ENCODE measurements at regions not wholly inside any gene's neighbourhood (a gene's known extent, or its start where the extent isn't known, plus 50 kb on each side); places are given as distances from the start of the nearest gene placed in this dataset.
A peak's percentile ranks its signal among the peaks of the same experiment; 100 is the strongest.

DNA sequence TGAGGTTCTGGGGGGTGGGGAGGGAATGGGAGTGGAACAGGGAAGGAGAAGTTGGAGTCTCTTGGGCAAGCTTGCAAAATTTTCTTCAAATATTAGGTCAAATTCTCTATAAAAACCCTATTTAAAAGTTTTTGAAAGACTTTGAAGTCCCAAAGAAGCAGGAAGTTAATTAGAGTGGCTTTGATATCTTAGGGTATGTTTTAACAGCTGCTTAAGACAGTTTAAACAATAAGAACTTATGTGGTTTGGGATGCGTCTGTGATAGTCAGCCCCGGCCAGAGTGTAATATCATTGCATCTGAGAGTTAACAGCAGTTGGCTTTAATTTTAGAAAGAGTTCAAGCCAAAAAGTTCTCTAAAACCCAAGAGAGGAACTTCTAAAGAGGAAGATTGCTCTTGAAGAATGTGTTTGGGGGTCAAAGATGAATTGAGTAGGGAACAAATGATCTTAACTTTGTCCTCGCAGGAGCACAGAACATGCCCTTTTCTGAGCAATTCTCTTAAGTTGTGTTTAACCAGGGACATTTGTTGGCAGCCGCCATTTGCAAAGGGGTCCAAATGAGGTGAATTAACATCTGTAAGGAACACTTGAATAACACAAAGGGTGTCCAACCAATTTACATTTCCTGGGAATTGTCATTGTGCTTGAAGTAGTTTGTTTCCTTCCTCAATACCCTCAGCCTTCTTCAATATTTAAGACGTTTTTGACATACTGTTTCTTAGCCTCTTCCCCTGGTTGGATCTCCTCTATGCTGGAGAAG is 182.4 kb downstream of the PTEN start:
- no peaks in the 10 kb centered on the region for H3K27me3 Mint-ChIP-seq
- H3K9me3 Mint-ChIP-seq: no peaks in the 10 kb centered on the region
- peaks cover 8% of the 10 kb centered on the region for H3K4me1 Mint-ChIP-seq (ENCODE audit: low read depth)
- no peak overlapping the region for H3K27ac Mint-ChIP-seq
- no peak overlapping the region for H3K4me3 Mint-ChIP-seq
- no peaks in the 10 kb centered on the region for H3K36me3 Mint-ChIP-seq (ENCODE audit: low read depth)

DNA sequence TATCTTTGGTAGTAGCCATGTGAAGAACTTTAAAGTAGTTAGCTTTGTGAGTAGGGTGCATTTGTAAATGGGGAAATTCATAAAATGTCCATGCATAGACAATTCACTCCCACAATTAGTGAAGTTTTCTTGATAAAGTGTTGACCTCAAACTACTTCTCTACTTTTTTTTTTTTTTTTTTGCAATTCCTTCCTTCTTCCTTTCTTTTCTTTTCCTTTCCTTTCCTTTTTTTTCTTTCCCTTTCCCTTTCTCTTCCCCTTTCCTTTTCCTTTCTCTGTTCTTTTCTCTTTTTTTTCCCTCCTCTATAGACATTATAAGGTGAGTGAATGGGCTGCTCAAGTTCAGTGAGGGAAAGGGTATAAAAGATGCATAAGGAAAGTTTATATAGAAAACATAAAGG is 184.2 kb downstream of the PTEN start:
- no peaks in the 10 kb centered on the region for H3K27me3 Mint-ChIP-seq
- peaks cover 8% of the 10 kb centered on the region for H3K4me1 Mint-ChIP-seq (ENCODE audit: low read depth)
- H3K36me3 Mint-ChIP-seq (ENCODE audit: low read depth): no peaks in the 10 kb centered on the region
- no peaks in the 10 kb centered on the region for H3K9me3 Mint-ChIP-seq
- no peak overlapping the region for H3K27ac Mint-ChIP-seq
- H3K4me3 Mint-ChIP-seq: no peak overlapping the region

DNA sequence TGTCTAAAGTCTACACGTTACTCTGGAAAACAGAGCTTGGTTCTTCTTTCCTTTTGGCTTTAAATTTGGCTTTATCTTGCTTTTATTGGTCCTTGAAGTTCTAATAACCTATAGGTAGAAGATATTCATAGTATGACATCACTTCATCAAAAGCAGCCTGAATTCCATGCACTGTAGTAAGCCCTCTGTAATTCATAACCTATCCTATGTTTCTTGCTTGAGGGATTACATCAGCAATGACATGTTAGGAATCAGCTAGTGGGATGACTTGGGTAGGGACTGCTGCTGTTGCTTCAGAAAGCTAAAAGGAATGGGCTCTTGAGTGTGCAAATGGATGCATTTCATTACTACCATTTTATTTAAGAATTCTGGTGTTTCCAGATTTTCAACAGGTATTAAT is 184.9 kb downstream of the PTEN start:
- no peaks in the 10 kb centered on the region for H3K9me3 Mint-ChIP-seq
- H3K36me3 Mint-ChIP-seq (ENCODE audit: low read depth): no peaks in the 10 kb centered on the region
- no peak overlapping the region for H3K4me3 Mint-ChIP-seq
- H3K4me1 Mint-ChIP-seq (ENCODE audit: low read depth): peaks cover 8% of the 10 kb centered on the region
- no peak overlapping the region for H3K27ac Mint-ChIP-seq
- no peaks in the 10 kb centered on the region for H3K27me3 Mint-ChIP-seq

DNA sequence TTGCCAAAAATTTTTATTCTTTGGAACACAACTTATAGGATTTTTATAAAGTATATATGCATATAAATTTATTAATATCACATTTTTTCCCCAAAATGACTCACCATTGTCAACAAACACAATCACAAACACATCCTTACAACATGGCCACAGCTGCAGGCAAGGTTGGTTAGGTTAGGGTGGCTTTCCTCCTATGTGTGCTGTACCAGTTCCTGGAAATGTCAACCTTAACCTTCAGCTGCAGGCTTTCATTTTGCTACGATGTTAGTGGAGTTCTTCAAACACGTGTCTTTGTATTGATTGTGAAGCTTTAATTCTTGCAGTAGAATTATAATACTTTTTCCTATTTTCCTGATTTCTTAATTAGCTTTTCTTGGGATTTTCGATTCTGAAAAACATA is 185.8 kb downstream of the PTEN start:
- Mint-ChIP-seq H3K36me3 (ENCODE audit: low read depth) (no peaks in the 10 kb centered on the region), H3K27me3 (no peaks in the 10 kb centered on the region), H3K4me1 (ENCODE audit: low read depth) (peaks cover 8% of the 10 kb centered on the region), H3K27ac (no peak overlapping the region), H3K9me3 (no peaks in the 10 kb centered on the region), H3K4me3 (no peak overlapping the region)

DNA sequence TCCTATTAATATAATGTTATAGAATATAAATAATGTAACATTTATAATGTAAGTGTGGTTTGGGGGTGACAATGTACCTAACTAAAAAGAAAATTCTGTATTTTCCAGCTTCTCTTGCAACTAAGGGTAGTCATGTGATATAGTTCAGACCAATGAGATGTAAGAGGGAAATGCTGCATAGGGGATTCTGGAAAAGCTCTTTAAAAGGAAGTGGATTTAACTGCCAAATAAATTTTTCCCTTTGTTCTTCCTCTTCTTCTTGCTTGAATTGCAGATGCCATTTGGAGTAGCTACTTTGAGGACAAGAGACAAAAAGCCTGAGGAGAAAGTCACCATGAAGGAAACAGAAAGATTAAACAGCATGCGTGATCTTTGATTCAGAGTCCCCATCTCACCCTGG is 194.3 kb downstream of the PTEN start:
- Mint-ChIP-seq H3K4me1 (ENCODE audit: low read depth) (peaks cover 12% of the 10 kb centered on the region), H3K27ac (no peak overlapping the region), H3K9me3 (peaks cover 11% of the 10 kb centered on the region), H3K4me3 (no peak overlapping the region), H3K27me3 (no peaks in the 10 kb centered on the region), H3K36me3 (ENCODE audit: low read depth) (no peaks in the 10 kb centered on the region)

DNA sequence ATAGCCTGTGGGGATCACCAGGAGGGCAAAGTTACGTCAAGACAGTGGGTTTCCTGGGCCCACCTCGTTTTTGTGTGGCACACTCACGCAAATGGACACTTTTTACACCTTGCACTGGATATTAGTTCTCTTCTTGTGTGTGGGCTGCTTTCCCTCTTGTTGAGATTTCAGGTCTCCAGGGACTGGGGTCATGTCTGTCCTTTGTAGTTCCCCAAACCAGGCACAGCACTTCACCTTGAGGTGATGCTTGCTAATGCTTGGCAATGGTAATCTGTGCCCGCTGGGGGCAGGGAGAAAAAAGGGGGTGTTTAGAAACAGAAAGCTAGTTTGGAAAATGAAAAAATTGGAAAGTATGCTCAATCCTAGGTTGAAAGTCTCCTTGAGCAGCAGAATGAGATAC is 195.3 kb downstream of the PTEN start:
- Mint-ChIP-seq H3K4me1 (ENCODE audit: low read depth) (peaks cover 23% of the 10 kb centered on the region), H3K27me3 (no peaks in the 10 kb centered on the region), H3K27ac (no peak overlapping the region), H3K36me3 (ENCODE audit: low read depth) (no peaks in the 10 kb centered on the region), H3K4me3 (no peak overlapping the region), H3K9me3 (peaks cover 11% of the 10 kb centered on the region)

DNA sequence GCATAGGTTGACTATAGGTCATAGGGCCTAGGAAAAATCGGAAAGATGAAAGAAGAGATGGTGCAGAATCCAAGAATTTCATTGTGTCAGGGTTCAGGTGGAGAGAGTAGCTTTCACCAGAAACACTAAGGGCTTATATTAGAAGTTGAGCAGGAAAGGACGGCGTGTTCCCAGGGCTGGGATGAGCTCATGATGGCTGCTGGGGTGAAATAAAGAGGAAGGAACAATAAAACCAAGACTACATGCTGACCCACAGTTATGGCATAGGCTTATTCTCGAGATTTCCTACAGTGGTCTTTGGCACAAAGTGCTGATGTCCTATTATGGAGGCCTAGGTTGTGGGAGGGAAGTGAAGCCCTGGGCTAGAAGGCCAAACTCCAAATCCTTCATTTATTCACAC is 195.8 kb downstream of the PTEN start:
- Mint-ChIP-seq H3K27ac (no peak overlapping the region), H3K9me3 (peaks cover 11% of the 10 kb centered on the region), H3K4me1 (ENCODE audit: low read depth) (peaks cover 26% of the 10 kb centered on the region), H3K36me3 (ENCODE audit: low read depth) (no peaks in the 10 kb centered on the region), H3K27me3 (no peaks in the 10 kb centered on the region), H3K4me3 (no peak overlapping the region)

DNA sequence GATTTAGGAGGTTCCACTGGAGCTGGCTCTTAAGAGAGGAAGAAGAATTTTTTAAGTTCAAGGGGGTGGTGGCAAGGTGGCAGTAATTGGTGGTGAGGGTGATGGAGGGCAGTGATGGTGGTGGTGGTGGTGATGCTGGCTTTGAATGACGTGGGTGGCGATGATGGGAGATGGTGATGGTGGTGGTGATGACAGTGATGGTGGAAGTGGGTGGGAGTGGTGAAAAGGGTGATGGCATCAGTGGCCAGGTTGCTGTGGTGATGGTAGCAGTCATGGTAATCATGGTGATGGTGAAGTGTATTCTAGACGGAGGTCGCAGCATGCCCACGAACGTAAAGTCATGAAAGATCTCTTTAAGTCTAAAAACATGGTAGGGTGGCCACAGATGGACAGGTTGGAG is 197.3 kb downstream of the PTEN start:
- Mint-ChIP-seq H3K27me3 (no peaks in the 10 kb centered on the region), H3K4me1 (ENCODE audit: low read depth) (peaks cover 42% of the 10 kb centered on the region), H3K36me3 (ENCODE audit: low read depth) (no peaks in the 10 kb centered on the region), H3K9me3 (peaks cover 11% of the 10 kb centered on the region), H3K4me3 (no peak overlapping the region), H3K27ac (no peak overlapping the region)

DNA sequence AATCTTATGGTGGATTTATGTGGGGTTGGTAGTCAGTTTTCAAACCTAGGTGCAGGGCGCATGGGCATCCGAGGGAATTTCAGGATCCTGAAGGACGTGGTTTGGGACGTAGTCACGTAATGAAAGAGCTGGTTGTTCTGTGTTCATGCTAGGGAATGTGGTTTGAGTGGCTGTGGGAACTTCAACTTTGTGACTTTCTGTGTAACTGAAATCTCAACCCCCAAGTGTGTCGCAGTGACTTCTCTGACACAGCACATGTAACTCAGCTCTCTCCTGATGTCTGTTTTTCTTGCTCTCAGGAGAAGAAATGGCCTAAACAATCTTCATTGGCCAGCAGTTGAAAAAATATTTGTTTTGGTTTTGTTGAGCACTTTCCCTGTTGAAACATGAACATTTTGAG is 199.0 kb downstream of the PTEN start:
- Mint-ChIP-seq H3K4me3 (no peak overlapping the region), H3K36me3 (ENCODE audit: low read depth) (peaks cover 2% of the 10 kb centered on the region), H3K27me3 (no peaks in the 10 kb centered on the region), H3K27ac (no peak overlapping the region), H3K9me3 (peaks cover 16% of the 10 kb centered on the region), H3K4me1 (ENCODE audit: low read depth) (peaks cover 58% of the 10 kb centered on the region)

DNA sequence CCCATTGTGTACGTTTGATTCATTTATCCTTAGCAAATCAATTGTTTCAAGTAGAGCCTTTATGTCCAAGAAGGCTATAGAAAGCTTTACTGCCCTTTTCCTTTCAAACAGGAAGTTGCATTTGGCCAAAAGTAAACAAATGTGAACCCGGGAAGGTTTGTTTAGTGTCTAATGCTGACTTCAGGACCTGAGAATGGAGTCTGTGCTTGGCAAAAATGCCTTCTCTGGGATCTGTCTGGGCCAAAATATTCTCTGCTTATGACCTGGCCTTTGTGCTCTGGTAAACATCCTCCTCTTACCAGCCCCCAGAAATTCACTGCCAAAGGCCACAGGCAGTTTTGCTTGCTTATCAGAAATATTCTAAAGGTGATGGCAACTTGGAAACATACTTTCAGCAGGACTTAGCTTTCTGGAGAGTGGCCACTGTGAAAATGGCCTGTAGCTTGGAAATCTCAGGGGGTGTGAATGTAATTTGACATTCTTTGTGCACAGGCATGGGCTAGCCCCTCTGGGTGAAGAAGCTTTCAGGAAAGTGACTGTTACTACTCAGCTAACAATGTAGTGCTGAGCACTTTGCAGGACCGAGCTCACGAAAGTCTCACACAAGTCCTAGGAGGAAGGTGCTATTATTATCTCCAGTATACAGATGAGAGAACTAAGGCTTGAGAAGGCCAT is 199.5 kb downstream of the PTEN start:
- Mint-ChIP-seq H3K36me3 (ENCODE audit: low read depth) (peaks cover 5% of the 10 kb centered on the region), H3K9me3 (peaks cover 19% of the 10 kb centered on the region), H3K27me3 (no peaks in the 10 kb centered on the region), H3K27ac (no peak overlapping the region), H3K4me1 (ENCODE audit: low read depth) (peaks cover 64% of the 10 kb centered on the region), H3K4me3 (no peak overlapping the region)

DNA sequence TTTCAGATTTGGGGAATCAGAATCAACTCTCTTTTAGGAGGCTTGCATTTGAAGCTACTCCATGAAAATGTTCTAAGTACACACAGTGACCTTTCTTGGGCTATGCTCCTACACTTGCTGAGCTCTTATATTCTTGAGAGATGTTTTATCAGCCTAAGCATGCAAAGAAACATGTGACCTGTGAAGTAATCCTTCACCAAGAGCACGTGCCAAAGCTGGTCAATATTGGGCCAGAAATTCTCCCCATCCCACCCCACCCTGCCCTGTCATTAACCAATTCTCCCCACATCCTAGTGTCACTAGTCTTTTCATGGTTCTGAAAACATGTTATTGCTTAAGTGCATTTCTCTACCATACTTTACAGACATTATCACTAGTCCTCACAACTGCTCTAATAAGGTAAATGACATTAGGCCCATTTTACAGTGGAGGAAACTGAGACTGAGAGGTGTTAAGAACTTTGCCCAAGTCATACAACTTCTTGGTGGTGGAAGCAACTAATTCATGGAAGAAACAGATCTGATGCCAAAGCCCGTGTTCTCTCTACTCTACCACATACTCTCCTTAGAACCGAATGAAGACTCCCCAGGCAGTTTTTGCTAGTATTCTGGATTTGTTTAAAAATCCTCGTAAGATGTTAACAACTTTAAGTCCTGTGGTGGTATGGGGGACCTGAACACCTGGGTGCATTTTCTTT is 200.6 kb downstream of the PTEN start:
- Mint-ChIP-seq H3K9me3 (peaks cover 19% of the 10 kb centered on the region), H3K4me1 (ENCODE audit: low read depth) (peaks cover 71% of the 10 kb centered on the region), H3K27ac (no peak overlapping the region), H3K4me3 (no peak overlapping the region), H3K27me3 (no peaks in the 10 kb centered on the region), H3K36me3 (ENCODE audit: low read depth) (peaks cover 5% of the 10 kb centered on the region)

DNA sequence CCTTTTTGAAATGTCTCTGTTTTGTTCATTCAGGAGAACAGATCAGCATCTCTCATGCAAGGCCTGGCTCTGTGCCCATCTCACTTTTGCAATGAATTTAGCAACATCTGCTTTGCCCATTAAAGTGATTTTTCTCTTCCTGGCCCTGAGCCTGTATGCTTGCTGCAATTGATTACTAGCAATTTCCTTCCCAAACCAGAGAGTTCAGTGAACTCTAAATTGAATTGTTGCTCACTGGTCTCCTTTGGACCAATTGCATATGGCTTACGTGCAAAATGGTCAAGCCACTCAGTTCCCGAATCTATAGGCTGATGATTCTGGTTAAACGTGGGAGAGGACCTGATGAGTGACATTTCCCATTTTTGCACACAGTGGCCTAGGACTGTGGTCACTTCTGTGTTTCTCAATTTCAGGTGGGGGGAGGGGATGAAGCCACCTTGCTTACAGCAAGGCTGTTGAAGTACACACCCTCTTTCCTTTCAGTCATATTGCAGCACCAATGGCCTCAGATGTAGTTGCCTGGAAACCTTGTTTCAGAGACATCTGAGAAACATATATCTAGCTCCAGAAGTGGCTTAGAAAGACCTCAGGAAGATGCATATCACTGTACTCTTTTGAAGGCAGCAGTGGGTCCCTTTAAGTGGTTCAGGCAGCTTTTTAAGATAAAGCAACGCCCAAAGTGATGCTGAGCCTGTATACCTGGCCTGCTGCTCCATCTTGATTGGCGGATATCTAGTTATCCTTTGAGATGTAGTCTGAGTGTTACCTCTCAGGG is 201.4 kb downstream of the PTEN start:
- H3K27me3 Mint-ChIP-seq: no peaks in the 10 kb centered on the region
- H3K4me1 Mint-ChIP-seq (ENCODE audit: low read depth): peaks cover 79% of the 10 kb centered on the region
- H3K9me3 Mint-ChIP-seq: peaks cover 19% of the 10 kb centered on the region
- H3K4me3 Mint-ChIP-seq: peak overlapping the region; percentile 43
- H3K36me3 Mint-ChIP-seq (ENCODE audit: low read depth): peaks cover 5% of the 10 kb centered on the region
- H3K27ac Mint-ChIP-seq: no peak overlapping the region

DNA sequence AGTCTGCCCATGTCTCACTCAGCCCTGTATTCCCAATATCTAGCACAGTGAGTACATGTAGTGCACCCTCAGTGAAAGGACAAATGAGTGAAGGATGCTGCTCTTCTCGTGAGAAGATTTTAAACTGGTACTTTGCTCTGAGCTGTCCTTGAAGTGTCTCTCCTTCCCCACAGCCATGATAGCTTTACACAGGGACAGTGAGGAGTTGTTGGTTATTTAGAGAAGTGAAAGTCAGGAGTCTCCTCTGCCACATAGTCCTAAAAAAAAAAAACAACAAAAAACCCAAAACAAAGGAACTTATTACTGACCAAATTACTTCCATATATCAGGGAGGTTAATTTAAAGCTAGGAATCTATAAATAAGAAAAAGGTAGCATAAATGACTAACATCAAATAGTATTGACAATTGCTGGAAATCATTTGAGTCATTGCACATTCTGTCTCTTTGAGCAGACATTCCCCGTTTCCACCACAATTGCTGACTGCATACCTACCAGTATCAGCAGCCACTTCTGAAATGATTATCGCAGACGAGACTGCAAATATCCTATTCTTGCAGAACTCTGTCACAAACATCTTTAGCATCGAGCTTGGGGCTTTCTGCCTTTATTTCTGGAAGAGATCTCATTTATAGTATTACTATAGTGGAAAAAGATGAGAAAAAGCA is 202.1 kb downstream of the PTEN start:
- H3K36me3 Mint-ChIP-seq (ENCODE audit: low read depth): peaks cover 5% of the 10 kb centered on the region
- peak overlapping the region; percentile 43 for H3K4me3 Mint-ChIP-seq
- no peaks in the 10 kb centered on the region for H3K27me3 Mint-ChIP-seq
- H3K9me3 Mint-ChIP-seq: peaks cover 14% of the 10 kb centered on the region
- H3K27ac Mint-ChIP-seq: peak overlapping the region; percentile 50
- H3K4me1 Mint-ChIP-seq (ENCODE audit: low read depth): peaks cover 86% of the 10 kb centered on the region

DNA sequence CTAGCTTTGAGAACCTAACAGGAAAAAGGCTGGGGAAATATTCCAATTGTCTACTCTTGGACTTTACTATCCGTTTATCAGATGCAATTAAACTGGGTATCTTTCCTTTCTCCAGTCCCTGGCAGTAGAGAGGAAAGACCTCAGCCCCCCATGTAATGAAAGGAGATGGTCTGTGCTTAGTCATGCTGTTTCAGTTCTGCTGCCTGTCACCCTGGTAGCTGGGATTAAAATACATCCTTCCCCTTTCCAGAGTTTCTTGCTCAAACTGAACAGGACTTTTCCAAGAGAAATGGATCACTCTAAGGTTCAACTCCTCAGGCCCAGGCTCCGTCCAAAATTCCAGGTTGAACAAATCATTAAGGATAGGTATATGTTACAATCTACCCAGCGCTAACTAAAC is 202.9 kb downstream of the PTEN start:
- H3K27ac Mint-ChIP-seq: peak overlapping the region; percentile 46
- peaks cover 9% of the 10 kb centered on the region for H3K9me3 Mint-ChIP-seq

More for the DNA sequence above, 202.9 kb downstream of the PTEN start:
- peaks cover 87% of the 10 kb centered on the region for H3K4me1 Mint-ChIP-seq (ENCODE audit: low read depth)
- no peaks in the 10 kb centered on the region for H3K27me3 Mint-ChIP-seq
- H3K4me3 Mint-ChIP-seq: peak overlapping the region; percentile 7
- H3K36me3 Mint-ChIP-seq (ENCODE audit: low read depth): peaks cover 5% of the 10 kb centered on the region
